Fibroblast of pulmonary artery (primary cell): ENCODE measurements at regions not wholly inside any gene's neighbourhood (a gene's known extent, or its start where the extent isn't known, plus 50 kb on each side); places are given as distances from the start of the nearest gene placed in this dataset.

Experiments used
- DNase-seq: peaks from one replicate; pipeline ENCODE4 v3.0.0-alpha.2; 2010; ENCODE audit warnings: low read depth
- H3K4me3 ChIP-seq: replicated peaks from 2 replicates; pipeline ENCODE4 v1.5.1; 2011; ENCODE audit warnings: low read depth, mild to moderate bottlenecking, control low read depth, low read length, moderate library complexity
- CTCF ChIP-seq: IDR thresholded peaks from 2 replicates; pipeline ENCODE4 v1.5.1; 2011; ENCODE audit warnings: mild to moderate bottlenecking, control low read depth, low read length, inconsistent platforms; ENCODE audit errors: missing control alignments

- no peak for TF ChIP-seq CTCF
- no peak for DNase-seq
- no peak overlapping the region for H3K4me3 ChIP-seq
These were observed 179.8 kb downstream of the FOXO1 start for GRCh38 chr13:40486518-40487163.

GRCh38 chr13:40488869-40489391, 177.5 kb downstream of the FOXO1 start:
- no peak for DNase-seq

GRCh38 chr13:40490086-40490758, 176.2 kb downstream of the FOXO1 start:
- no peak for DNase-seq
- TF ChIP-seq CTCF = no peak
- no peak overlapping the region for H3K4me3 ChIP-seq

More at GRCh38 chr13:40488869-40489391, 177.5 kb downstream of the FOXO1 start:
- no peak for TF ChIP-seq CTCF
- no peak overlapping the region for H3K4me3 ChIP-seq

GRCh38 chr13:40492511-40492910, 173.9 kb downstream of the FOXO1 start:
- no peak for TF ChIP-seq CTCF
- no peak overlapping the region for H3K4me3 ChIP-seq
- DNase-seq = no peak

- TF ChIP-seq CTCF = no peak
- DNase-seq = peak; percentile 58
- H3K4me3 ChIP-seq = no peak overlapping the region
These were observed 171.9 kb downstream of the FOXO1 start for GRCh38 chr13:40494513-40494912.

GRCh38 chr13:40494946-40495620, 171.4 kb downstream of the FOXO1 start:
- DNase-seq = no peak
- TF ChIP-seq CTCF = no peak
- no peak overlapping the region for H3K4me3 ChIP-seq
